MM.1S (cell line): ENCODE measurements at regions not wholly inside any gene's neighbourhood (a gene's known extent, or its start where the extent isn't known, plus 50 kb on each side); places are given as distances from the start of the nearest gene placed in this dataset.

ENCODE experiments used
- CTCF ChIP-seq: fragments of 300-600 bp; sonication (generic); IDR thresholded peaks from 2 replicates; pipeline ENCODE4 v1.5.1; 2016; ENCODE audit warnings: antibody characterized with exemption, low read length, mixed read lengths
- EZH2 ChIP-seq: fragments of 300-600 bp; sonication (generic); optimal IDR thresholded peaks from 2 replicates; pipeline ENCODE3; 2017; ENCODE audit warnings: low read depth, mild to moderate bottlenecking, antibody characterized with exemption, low read length, mixed read lengths
- EZH2phosphoT487 ChIP-seq: fragments of 300-600 bp; sonication (generic); IDR thresholded peaks from 2 replicates; pipeline ENCODE4 v1.6.1; 2018; ENCODE audit warnings: antibody characterized with exemption, low read length

GRCh38 chr9:99471033-99471432 lies 249.0 kb downstream of the SEC61B start:
- TF ChIP-seq CTCF (no peak), EZH2 (no peak), EZH2phosphoT487 (no peak)
